GM12878 (cell line): ENCODE measurements at regions not wholly inside any gene's neighbourhood (a gene's known extent, or its start where the extent isn't known, plus 50 kb on each side); places are given as distances from the start of the nearest gene placed in this dataset.

Experiments
- ATAC-seq: fragments of 200-7000 bp; cut with Tn5 transposase; 3 replicates; pipeline ENCODE4 v1.9.1; 2020; ENCODE audit warnings: mild to moderate bottlenecking, moderate library complexity
- BruUV-seq: library from RNA; stranded (reverse); fragments of 400-500 nt; replicated peaks from 2 replicates; lab custom pipeline; 2021; lab: Mats Ljungman, UMichigan
- CTCF ChIA-PET: fragments of 300-600 bp; sonication (Branson Sonifier 250); formaldehyde crosslinking; extraction: SDS; loops from one replicate; lab custom pipeline; 2021; ENCODE audit warnings: inconsistent platforms; lab: Yijun Ruan, JAX
- POLR2A ChIA-PET: fragments of 350-600 bp; formaldehyde crosslinking; extraction: SDS; loops from one replicate; lab custom pipeline; 2021; ENCODE audit warnings: inconsistent platforms; lab: Charles Lee
- RAD21 ChIA-PET: fragments of 300-600 bp; sonication (Branson Sonifier 250); formaldehyde crosslinking; loops from one replicate; lab custom pipeline; 2023; ENCODE audit warnings: antibody characterized with exemption; ENCODE audit not compliant: unreplicated experiment; lab: Charles Lee
- SMC1A ChIA-PET: fragments of 300-600 bp; sonication (Branson Sonifier 250); formaldehyde crosslinking; loops from one replicate; lab custom pipeline; 2023; ENCODE audit not compliant: unreplicated experiment, uncharacterized antibody; lab: Charles Lee
- DNase-seq: peaks from one replicate; pipeline ENCODE4 v3.0.0-alpha.2; 2011; ENCODE audit warnings: low read depth, low spot score
- FAIRE-seq: peaks from 3 replicates; lab custom pipeline; 2011; peaks lifted over from hg19 to GRCh38; lab: Jason Lieb, UNC
- H2AFZ ChIP-seq: 2 replicates; pipeline ENCODE4 v1.6.0; 2011; ENCODE audit warnings: low read depth, low read length, control low read depth; ENCODE audit not compliant: control insufficient read depth
- H3K27ac ChIP-seq: 2 replicates; pipeline ENCODE4 v1.5.1; 2011; ENCODE audit warnings: control low read depth; ENCODE audit not compliant: control insufficient read depth, insufficient read depth
- H3K27me3 ChIP-seq, 2 experiments: replicated peaks in 1 of 2; 2 replicates each; pipeline versions ENCODE4 v1.6.0 to v1.6.1; 2011; ENCODE audit warnings: low read length in 1 of 2; ENCODE audit not compliant: control insufficient read depth in 2 of 2, insufficient read depth in 2 of 2
- H3K36me3 ChIP-seq, 2 experiments: 2 replicates each; pipeline ENCODE4 v1.5.1; 2011; ENCODE audit warnings: low read length in 1 of 2; ENCODE audit not compliant: control insufficient read depth in 2 of 2, insufficient read depth in 2 of 2
- H3K4me1 ChIP-seq: 2 replicates; pipeline ENCODE4 v1.6.1; 2011; ENCODE audit warnings: mild to moderate bottlenecking, low read length, moderate library complexity, mixed read lengths; ENCODE audit not compliant: control insufficient read depth, insufficient read depth
- H3K4me2 ChIP-seq: 2 replicates; pipeline ENCODE4 v1.6.0; 2011; ENCODE audit warnings: control low read depth; ENCODE audit not compliant: control insufficient read depth, insufficient read depth
- H3K4me3 ChIP-seq: fragments of 200-600 bp; sonication (generic); 2 replicates; pipeline ENCODE4 v1.5.1; 2016
- H3K79me2 ChIP-seq: 2 replicates; pipeline ENCODE4 v1.6.0; 2011; ENCODE audit warnings: low read length; ENCODE audit not compliant: control insufficient read depth, insufficient read depth
- H3K9ac ChIP-seq: 2 replicates; pipeline ENCODE4 v1.8.0; 2011; ENCODE audit warnings: low read length, control low read depth, mixed read lengths; ENCODE audit not compliant: control insufficient read depth, insufficient read depth
- H3K9me3 ChIP-seq: replicated peaks from 3 replicates; pipeline ENCODE4 v1.5.1; 2011; ENCODE audit warnings: mild to moderate bottlenecking, low read length; ENCODE audit not compliant: control insufficient read depth, insufficient read depth
- H4K20me1 ChIP-seq: 2 replicates; pipeline ENCODE4 v1.6.0; 2011; ENCODE audit not compliant: control insufficient read depth, insufficient read depth
- BACH1 ChIP-seq: fragments of 450-650 bp; IDR thresholded peaks from 2 replicates; pipeline ENCODE4 v1.6.1; 2017; ENCODE audit warnings: mild to moderate bottlenecking, borderline replicate concordance
- BMI1 ChIP-seq: fragments of 450-650 bp; IDR thresholded peaks from 2 replicates; pipeline ENCODE4 v1.6.1; 2016; ENCODE audit warnings: mild to moderate bottlenecking, moderate library complexity, borderline replicate concordance
- CBX3 ChIP-seq: fragments of 200-600 bp; sonication (generic); IDR thresholded peaks from 2 replicates; pipeline ENCODE4 v1.6.1; 2016; ENCODE audit warnings: low read depth, borderline replicate concordance
- CBX5 ChIP-seq: sonication (generic); IDR thresholded peaks from 2 replicates; pipeline ENCODE4 v1.6.1; 2016; ENCODE audit warnings: low read depth, moderate library complexity, mild to moderate bottlenecking, inconsistent platforms
- CREB1 ChIP-seq: IDR thresholded peaks from 2 replicates; pipeline ENCODE4 v1.6.1; 2012; ENCODE audit warnings: low read depth, mild to moderate bottlenecking, inconsistent platforms
- FOS ChIP-seq: IDR thresholded peaks from 3 replicates; pipeline ENCODE4 v1.6.1; 2011; ENCODE audit warnings: borderline replicate concordance; ENCODE audit not compliant: insufficient read length; ENCODE audit errors: extremely low read depth
- IKZF2 ChIP-seq, 2 experiments: fragments of 450-650 bp; IDR thresholded peaks; 2 replicates each; pipeline ENCODE4 v1.6.1; 2017; ENCODE audit warnings: mild to moderate bottlenecking in 2 of 2, moderate library complexity in 2 of 2
- KLF5 ChIP-seq: fragments of 450-650 bp; IDR thresholded peaks from 2 replicates; pipeline ENCODE4 v1.6.1; 2014; ENCODE audit warnings: mild to moderate bottlenecking; ENCODE audit not compliant: partially characterized antibody
- MEF2B ChIP-seq: fragments of 450-650 bp; IDR thresholded peaks from 2 replicates; pipeline ENCODE4 v1.6.1; 2018; ENCODE audit warnings: mild to moderate bottlenecking, moderate library complexity; ENCODE audit not compliant: partially characterized antibody, poor library complexity, severe bottlenecking
- MYB ChIP-seq: fragments of 150-350 bp; IDR thresholded peaks from 2 replicates; pipeline ENCODE4 v1.6.1; 2014; ENCODE audit warnings: mild to moderate bottlenecking, low read depth, low read length, borderline replicate concordance
- NBN ChIP-seq: fragments of 450-650 bp; IDR thresholded peaks from 2 replicates; pipeline ENCODE4 v1.6.1; 2016
- NR2C1 ChIP-seq: fragments of 450-650 bp; IDR thresholded peaks from 2 replicates; pipeline ENCODE4 v1.6.1; 2017; ENCODE audit warnings: antibody characterized with exemption, mild to moderate bottlenecking, moderate library complexity
- POLR2AphosphoS5 ChIP-seq: IDR thresholded peaks from 2 replicates; pipeline ENCODE4 v1.6.1; 2011; ENCODE audit warnings: mild to moderate bottlenecking, low read length, inconsistent platforms
- STAT1 ChIP-seq: fragments of 450-650 bp; conservative IDR thresholded peaks from 2 replicates; pipeline ENCODE4 v1.6.1; 2014; ENCODE audit warnings: antibody characterized with exemption, mild to moderate bottlenecking
- YY1 ChIP-seq: IDR thresholded peaks from 2 replicates; pipeline ENCODE4 v1.6.1; 2011; ENCODE audit warnings: low read depth, mild to moderate bottlenecking, low read length
- ZSCAN29 ChIP-seq: fragments of 450-650 bp; IDR thresholded peaks from 2 replicates; pipeline ENCODE4 v1.6.1; 2017; ENCODE audit warnings: mild to moderate bottlenecking, moderate library complexity
- WGBS: methylation state at CpG from one replicate; pipeline ENCODE4 v1.1.6; 2016; ENCODE audit warnings: low lambda C conversion rate; ENCODE audit not compliant: insufficient replicate concordance, insufficient coverage; ENCODE audit errors: missing lambda C conversion rate; 5-methylcytosine and 5-hydroxymethylcytosine counted together
- in situ Hi-C: fragments of 300-500 bp; cut with MboI; formaldehyde crosslinking; loops from 9 replicates; pipeline ENCODE4 v1.14.3; 2018; ENCODE audit warnings: mixed read lengths
- intact Hi-C: fragments of 100-400 bp; cut with micrococcal nuclease; formaldehyde crosslinking; loops from one replicate; pipeline ENCODE4 v1.14.2; 2022; ENCODE audit not compliant: unreplicated experiment
- TF ChIP-seq, protein P1 (sequence below): fragments of 450-650 bp; IDR thresholded peaks from 2 replicates; pipeline ENCODE4 v1.6.1; 2017; ENCODE audit warnings: mild to moderate bottlenecking, low read depth, inconsistent platforms; ENCODE audit not compliant: poor library complexity, severe bottlenecking
- TF ChIP-seq, protein P2 (sequence below): fragments of 450-650 bp; IDR thresholded peaks from 2 replicates; pipeline ENCODE4 v1.6.1; 2017; ENCODE audit warnings: antibody characterized with exemption, mild to moderate bottlenecking, moderate library complexity

DNA sequence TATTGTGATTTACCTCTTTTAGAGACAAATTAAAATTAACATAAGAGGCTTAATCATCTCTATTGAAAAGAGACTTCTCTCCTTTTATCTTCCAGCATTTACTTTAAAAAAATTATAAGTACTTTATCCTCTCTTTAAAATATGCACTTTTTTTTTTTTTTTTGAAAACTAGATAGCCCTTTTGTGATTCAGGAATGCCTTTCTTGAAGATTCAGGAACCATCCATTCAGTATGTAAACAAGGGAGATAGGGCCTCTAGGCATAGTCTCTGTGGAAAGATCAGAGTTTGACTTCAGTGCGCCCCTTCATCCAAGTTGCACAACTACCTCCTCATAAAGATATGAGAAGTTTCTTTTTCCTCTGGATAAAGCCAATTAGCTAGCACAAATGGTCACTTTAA is 1163.7 kb downstream of the SI start:
- in situ Hi-C loops = no loop called here
- BruUV-seq = no TSS peak

More for the DNA sequence above, 1163.7 kb downstream of the SI start:
- Histone ChIP-seq H3K4me2 (no peak overlapping the region), H3K36me3 (no peaks in the 10 kb centered on the region), H3K79me2 (no peaks in the 10 kb centered on the region), H3K4me3 (no peak overlapping the region), H3K27me3 (no peaks in the 10 kb centered on the region), H3K9ac (no peak overlapping the region), H3K9me3 (no peaks in the 10 kb centered on the region), H3K27ac (no peak overlapping the region), H2AFZ (no peak overlapping the region), H4K20me1 (no peaks in the 10 kb centered on the region), H3K4me1 (no peaks in the 10 kb centered on the region)
- SMC1A ChIA-PET = interaction anchor here (1.6 kb wide), 1 partner anchor 34 kb away, joined by 5 read pairs; no protein-coding TSS in a partner anchor
- CTCF ChIA-PET = no interaction called here
- RAD21 ChIA-PET = no interaction called here
- 40% methylated on average over 1 of the region's 1 CpG for WGBS
- TF ChIP-seq, protein P1, sequence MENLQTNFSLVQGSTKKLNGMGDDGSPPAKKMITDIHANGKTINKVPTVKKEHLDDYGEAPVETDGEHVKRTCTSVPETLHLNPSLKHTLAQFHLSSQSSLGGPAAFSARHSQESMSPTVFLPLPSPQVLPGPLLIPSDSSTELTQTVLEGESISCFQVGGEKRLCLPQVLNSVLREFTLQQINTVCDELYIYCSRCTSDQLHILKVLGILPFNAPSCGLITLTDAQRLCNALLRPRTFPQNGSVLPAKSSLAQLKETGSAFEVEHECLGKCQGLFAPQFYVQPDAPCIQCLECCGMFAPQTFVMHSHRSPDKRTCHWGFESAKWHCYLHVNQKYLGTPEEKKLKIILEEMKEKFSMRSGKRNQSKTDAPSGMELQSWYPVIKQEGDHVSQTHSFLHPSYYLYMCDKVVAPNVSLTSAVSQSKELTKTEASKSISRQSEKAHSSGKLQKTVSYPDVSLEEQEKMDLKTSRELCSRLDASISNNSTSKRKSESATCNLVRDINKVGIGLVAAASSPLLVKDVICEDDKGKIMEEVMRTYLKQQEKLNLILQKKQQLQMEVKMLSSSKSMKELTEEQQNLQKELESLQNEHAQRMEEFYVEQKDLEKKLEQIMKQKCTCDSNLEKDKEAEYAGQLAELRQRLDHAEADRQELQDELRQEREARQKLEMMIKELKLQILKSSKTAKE = no peak
- TF ChIP-seq ZSCAN29 (no peak), STAT1 (no peak), CBX5 (no peak), NBN (no peak), POLR2AphosphoS5 (no peak), YY1 (no peak), BACH1 (no peak), CBX3 (no peak), IKZF2 (IDR thresholded peaks at IDR 0.05) (no peak), KLF5 (no peak), NR2C1 (no peak), FOS (no peak), MYB (no peak), MEF2B (no peak), CREB1 (no peak), BMI1 (no peak)
- TF ChIP-seq, protein P2, sequence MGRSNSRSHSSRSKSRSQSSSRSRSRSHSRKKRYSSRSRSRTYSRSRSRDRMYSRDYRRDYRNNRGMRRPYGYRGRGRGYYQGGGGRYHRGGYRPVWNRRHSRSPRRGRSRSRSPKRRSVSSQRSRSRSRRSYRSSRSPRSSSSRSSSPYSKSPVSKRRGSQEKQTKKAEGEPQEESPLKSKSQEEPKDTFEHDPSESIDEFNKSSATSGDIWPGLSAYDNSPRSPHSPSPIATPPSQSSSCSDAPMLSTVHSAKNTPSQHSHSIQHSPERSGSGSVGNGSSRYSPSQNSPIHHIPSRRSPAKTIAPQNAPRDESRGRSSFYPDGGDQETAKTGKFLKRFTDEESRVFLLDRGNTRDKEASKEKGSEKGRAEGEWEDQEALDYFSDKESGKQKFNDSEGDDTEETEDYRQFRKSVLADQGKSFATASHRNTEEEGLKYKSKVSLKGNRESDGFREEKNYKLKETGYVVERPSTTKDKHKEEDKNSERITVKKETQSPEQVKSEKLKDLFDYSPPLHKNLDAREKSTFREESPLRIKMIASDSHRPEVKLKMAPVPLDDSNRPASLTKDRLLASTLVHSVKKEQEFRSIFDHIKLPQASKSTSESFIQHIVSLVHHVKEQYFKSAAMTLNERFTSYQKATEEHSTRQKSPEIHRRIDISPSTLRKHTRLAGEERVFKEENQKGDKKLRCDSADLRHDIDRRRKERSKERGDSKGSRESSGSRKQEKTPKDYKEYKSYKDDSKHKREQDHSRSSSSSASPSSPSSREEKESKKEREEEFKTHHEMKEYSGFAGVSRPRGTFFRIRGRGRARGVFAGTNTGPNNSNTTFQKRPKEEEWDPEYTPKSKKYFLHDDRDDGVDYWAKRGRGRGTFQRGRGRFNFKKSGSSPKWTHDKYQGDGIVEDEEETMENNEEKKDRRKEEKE = no peak
- ATAC-seq (no peak), FAIRE-seq (no peak), DNase-seq (no peak)
- POLR2A ChIA-PET = no interaction called here
- intact Hi-C loops = no loop called here
